ENCODE measurements at regions not wholly inside any gene's neighbourhood (a gene's known extent, or its start where the extent isn't known, plus 50 kb on each side); places are given as distances from the start of the nearest gene placed in this dataset.
"Not testable (repeated sequence)": the region's sequence is repeated elsewhere in the genome, so short reads cannot be mapped to it uniquely, and the experiment has no call there.

- H3K4me3 ChIP-seq (ENCODE audit: low read depth, low read length) = no peak overlapping the region
- no peak for DNase-seq (ENCODE audit: low read depth)
Measured at GRCh38 chr12:11446372-11446771, 51.0 kb upstream of the PRB2 start.

DNA sequence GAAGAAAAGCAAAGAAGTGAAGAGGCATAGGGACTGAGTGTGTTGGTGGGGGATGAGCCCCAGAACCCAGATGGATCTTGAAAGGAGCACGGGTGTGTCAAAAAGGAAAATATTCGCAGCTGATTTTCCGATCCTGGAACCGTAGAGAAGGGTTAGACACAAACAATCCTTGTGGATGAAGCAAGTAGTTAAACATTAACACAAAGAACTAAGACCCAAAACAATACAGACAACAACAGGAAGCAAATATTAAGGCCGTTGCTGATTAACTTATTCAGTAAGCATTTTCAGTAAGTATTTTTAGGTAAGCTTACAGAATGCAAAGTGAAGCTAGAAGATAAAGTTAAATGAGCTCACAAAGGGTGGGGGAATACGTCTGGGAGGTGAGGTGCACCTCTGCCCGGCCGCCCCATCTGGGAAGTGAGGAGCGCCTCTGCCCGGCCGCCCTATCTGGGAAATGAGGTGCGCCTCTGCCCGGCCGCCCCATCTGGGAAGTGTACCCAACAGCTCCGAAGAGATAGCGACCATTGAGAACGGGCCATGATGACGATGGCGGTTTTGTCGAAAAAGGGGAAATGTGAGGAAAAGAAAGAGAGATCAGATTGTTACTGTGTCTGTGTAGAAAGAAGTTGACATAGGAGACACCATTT is 62.8 kb upstream of the PRB2 start:
- DNase-seq (ENCODE audit: low read depth) = no peak
- no peak overlapping the region for H3K4me3 ChIP-seq (ENCODE audit: low read depth, low read length)

- no peak for DNase-seq (ENCODE audit: low read depth)
- H3K4me3 ChIP-seq (ENCODE audit: low read depth, low read length) = no peak overlapping the region
Measured at GRCh38 chr12:11460343-11461023, 65.1 kb upstream of the PRB2 start.

DNA sequence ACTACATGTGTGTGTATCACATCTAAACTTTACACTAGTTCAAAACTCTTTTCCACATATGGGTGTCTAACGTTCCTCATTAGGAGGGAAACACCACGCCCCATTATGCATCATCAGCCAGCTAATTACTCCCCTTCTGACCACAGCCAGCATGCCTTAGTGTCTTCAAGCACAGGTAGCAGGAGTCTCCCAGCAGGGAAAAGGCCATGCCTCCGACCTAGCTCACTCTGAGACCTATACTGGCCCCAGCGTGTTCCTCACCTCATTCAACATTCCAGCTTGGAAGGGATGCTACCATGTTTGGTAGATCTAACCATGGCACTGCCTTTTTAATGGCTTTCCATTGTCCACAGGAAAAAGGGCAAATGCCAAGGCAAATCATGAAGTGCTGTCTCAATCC is 66.1 kb upstream of the PRB2 start:
- no peak overlapping the region for H3K4me3 ChIP-seq (ENCODE audit: low read depth, low read length)
- DNase-seq (ENCODE audit: low read depth) = no peak

DNA sequence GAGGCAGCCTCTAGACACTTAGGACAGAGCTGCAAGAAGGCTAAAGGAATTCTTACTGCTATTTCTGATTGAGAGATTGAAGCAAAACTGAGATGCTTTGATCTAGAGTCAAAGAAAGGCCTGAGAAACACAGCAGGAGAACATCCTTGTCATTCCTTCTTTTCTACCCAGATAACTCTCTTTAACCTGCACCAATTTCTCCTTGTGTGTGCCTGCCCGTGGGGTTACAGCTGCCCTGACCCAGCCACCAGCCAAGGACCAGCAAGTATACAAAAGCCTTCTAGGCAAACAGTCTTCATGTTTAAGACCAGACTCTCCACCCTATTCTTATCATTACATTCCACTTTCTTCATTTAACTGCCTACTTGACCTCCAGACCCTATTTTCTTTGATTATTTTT is 81.7 kb upstream of the PRB2 start:
- no peak overlapping the region for H3K4me3 ChIP-seq (ENCODE audit: low read depth, low read length)
- no peak for DNase-seq (ENCODE audit: low read depth)

GRCh38 chr12:11482955-11483354 is 87.6 kb upstream of the PRB2 start:
- H3K4me3 ChIP-seq (ENCODE audit: low read depth, low read length) = no peak overlapping the region
- peak; percentile 32 for DNase-seq (ENCODE audit: low read depth)

GRCh38 chr12:11486623-11487444 is 91.5 kb upstream of the PRB2 start:
- DNase-seq (ENCODE audit: low read depth) = peak; percentile 57
- H3K4me3 ChIP-seq (ENCODE audit: low read depth, low read length) = no peak overlapping the region

GRCh38 chr12:11496157-11496851 is 100.9 kb upstream of the PRB2 start:
- DNase-seq (ENCODE audit: low read depth) = no peak
- no peak overlapping the region for H3K4me3 ChIP-seq (ENCODE audit: low read depth, low read length)

DNA sequence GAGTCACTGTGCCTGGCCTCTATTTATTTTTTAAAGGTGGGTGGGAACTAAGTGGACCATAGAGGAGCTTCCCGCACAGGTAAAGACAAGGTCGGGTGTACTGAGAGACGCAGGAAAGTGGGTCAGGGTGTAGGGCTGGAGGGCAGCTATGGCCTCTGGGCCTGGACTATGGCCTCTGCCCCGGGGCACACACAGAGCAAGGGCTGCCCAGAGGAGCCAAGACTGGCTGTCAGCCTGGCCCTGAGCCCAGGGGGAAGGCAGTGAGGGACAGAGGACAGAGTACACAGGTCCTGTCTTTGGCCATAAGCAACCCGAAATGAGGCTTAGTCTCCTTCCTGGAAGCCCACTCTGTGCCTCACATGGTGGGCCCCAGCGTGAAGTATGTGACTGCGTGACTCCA is 102.1 kb upstream of the PRB2 start:
- no peak for DNase-seq (ENCODE audit: low read depth)
- no peak overlapping the region for H3K4me3 ChIP-seq (ENCODE audit: low read depth, low read length)

- no peak for DNase-seq (ENCODE audit: low read depth)
- H3K4me3 ChIP-seq (ENCODE audit: low read depth, low read length) = no peak overlapping the region
Measured at GRCh38 chr12:11497995-11498394, 102.6 kb upstream of the PRB2 start.

GRCh38 chr12:11498574-11498973 is 103.2 kb upstream of the PRB2 start:
- not testable (repeated sequence) for DNase-seq (ENCODE audit: low read depth); H3K4me3 ChIP-seq (ENCODE audit: low read depth, low read length)

GRCh38 chr12:11499806-11500187 is 104.4 kb upstream of the PRB2 start:
- DNase-seq (ENCODE audit: low read depth) = no peak
- H3K4me3 ChIP-seq (ENCODE audit: low read depth, low read length) = no peak overlapping the region

- DNase-seq (ENCODE audit: low read depth) = peak; percentile 20
Measured at GRCh38 chr12:11500188-11500860, 105.0 kb upstream of the PRB2 start.

GRCh38 chr12:11500861-11501230 is 105.5 kb upstream of the PRB2 start:
- H3K4me3 ChIP-seq (ENCODE audit: low read depth, low read length) = no peak overlapping the region
- no peak for DNase-seq (ENCODE audit: low read depth)

More at GRCh38 chr12:11500188-11500860, 105.0 kb upstream of the PRB2 start:
- no peak overlapping the region for H3K4me3 ChIP-seq (ENCODE audit: low read depth, low read length)

DNA sequence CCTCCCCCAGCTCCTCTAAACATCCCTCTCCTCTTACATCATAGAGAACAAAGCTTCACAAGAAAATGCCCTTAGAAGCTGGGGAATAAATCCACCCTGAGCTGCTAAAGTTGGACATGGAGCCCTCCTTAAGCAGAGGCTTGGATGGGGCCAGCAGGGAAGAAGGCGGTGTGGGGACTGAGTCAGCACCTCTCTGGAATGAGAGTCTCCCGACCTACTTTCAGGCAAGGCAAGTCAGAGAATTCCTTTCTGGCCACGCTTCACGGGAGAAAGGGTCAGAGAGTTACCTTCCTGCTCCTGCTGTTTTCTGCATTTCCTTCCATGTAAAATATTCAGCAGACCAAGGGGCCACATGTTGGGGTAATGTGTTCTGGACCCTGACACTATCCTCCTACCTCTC is 113.3 kb upstream of the PRB2 start:
- H3K4me3 ChIP-seq (ENCODE audit: low read depth, low read length) = no peak overlapping the region
- DNase-seq (ENCODE audit: low read depth) = peak; percentile 22

- H3K4me3 ChIP-seq (ENCODE audit: low read depth, low read length) = no peak overlapping the region
- no peak for DNase-seq (ENCODE audit: low read depth)
Measured at GRCh38 chr12:11509326-11509725, 114.0 kb upstream of the PRB2 start.

DNA sequence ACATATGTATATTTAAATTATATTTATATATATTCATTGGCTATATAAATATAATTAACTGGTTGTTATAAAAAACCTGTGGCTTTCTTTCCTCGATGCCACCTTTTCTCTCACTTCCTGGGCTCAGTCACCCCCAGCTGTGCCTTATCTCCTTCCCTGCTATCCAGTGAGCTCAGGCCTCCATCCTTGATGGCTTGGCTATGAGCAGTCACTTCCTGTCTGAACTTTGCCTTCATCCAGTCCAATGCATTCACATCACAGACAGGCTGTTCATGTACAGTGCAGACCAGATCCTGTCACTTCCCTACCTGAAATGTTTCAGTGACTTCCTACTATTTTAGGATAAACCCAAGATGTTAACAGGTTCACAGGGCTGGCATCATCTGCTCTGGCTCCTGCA is 115.3 kb upstream of the PRB2 start:
- DNase-seq (ENCODE audit: low read depth) = no peak
- no peak overlapping the region for H3K4me3 ChIP-seq (ENCODE audit: low read depth, low read length)

DNA sequence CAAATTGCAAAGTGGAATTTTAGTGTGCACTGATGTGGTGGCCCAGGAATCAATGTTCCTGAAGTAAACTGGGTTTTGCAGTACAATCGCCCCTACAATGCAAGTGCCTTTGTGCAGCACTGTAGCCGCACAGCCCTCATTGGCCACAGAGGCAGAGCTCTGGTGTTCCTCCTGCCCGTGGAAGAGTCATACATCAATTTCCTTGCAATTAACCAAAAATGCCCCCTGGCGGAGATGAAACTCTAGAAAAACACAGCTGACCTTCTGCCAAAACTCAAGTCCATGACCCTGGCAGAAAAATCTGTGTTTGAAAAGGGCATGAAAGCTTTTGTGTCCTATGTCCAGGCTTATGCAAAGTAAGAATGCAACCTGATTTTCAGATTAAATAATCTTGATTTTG is 117.9 kb upstream of the PRB2 start:
- no peak overlapping the region for H3K4me3 ChIP-seq (ENCODE audit: low read depth, low read length)
- no peak for DNase-seq (ENCODE audit: low read depth)

DNA sequence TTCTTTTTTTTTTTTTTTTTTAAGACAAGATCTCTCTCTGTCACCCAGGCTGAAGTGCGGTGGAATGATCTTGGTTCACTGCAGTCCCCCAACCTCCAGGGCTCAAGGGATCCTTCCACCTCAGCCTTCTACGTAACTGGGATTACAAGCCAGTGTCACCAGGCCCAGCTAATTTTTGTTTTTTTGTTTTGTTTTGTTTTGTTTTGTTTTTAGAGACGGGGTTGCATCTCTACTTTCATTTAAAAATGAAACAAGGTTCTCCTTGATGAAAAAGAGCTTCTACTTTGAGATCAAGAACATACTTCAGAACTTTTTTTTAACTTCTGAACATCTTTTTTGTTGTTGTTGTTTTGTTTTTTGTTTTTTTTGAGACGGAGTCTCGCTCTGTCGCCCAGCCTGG is 121.7 kb upstream of the PRB2 start:
- H3K4me3 ChIP-seq (ENCODE audit: low read depth, low read length) = no peak overlapping the region
- DNase-seq (ENCODE audit: low read depth) = no peak

DNA sequence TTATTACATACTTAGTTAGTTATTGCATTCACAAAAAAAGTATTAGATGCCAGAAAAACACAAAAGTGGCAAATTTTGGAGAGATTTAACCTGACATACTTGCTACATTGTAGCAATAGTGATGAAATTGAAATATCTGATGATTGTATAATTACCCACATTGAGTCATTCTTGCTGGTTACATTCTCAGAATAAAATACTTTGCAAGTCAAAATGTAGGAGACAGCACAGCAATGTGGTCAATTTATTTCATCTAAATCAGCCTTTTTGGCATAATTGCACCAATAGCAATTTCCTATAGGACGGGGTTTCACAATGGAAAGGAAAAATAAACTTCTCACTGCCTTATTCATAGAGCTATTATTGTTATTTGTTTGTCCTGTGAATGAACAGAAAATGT is 125.0 kb upstream of the ETV6 start:
- DNase-seq (ENCODE audit: low read depth) = no peak
- no peak overlapping the region for H3K4me3 ChIP-seq (ENCODE audit: low read depth, low read length)

Measured in skeletal muscle cell (primary cell).